H9 (cell line): ENCODE measurements at regions not wholly inside any gene's neighbourhood (a gene's known extent, or its start where the extent isn't known, plus 50 kb on each side); places are given as distances from the start of the nearest gene placed in this dataset.

Experiments
- DNase-seq: peaks from one replicate; pipeline ENCODE4 v3.0.0-alpha.2; 2017
- H2AFZ ChIP-seq: one replicate; pipeline ENCODE4 v1.6.1; 2013; ENCODE audit warnings: mild to moderate bottlenecking, low read length, control low read depth, moderate library complexity
- H2AK5ac ChIP-seq: 2 replicates; pipeline ENCODE4 v1.6.1; 2013; ENCODE audit warnings: low read length, control low read depth, mixed read lengths; ENCODE audit not compliant: insufficient read length
- H2BK120ac ChIP-seq: one replicate; pipeline ENCODE4 v1.6.1; 2013; ENCODE audit warnings: low read depth, mild to moderate bottlenecking, low read length, control low read depth, inconsistent platforms; ENCODE audit not compliant: poor library complexity, severe bottlenecking
- H2BK12ac ChIP-seq: 2 replicates; pipeline ENCODE4 v1.6.1; 2013; ENCODE audit warnings: low read length, control low read depth, mixed read lengths, low read depth; ENCODE audit not compliant: insufficient read length
- H2BK15ac ChIP-seq: 2 replicates; pipeline ENCODE4 v1.6.1; 2013; ENCODE audit warnings: low read depth, low read length, control low read depth
- H2BK20ac ChIP-seq: one replicate; pipeline ENCODE4 v1.6.1; 2013; ENCODE audit warnings: low read depth, mild to moderate bottlenecking, low read length, control low read depth, inconsistent platforms; ENCODE audit not compliant: poor library complexity, severe bottlenecking
- H2BK5ac ChIP-seq: 2 replicates; pipeline ENCODE4 v1.6.1; 2013; ENCODE audit warnings: low read length, control low read depth, mixed read lengths; ENCODE audit not compliant: insufficient read length
- H3K14ac ChIP-seq: 2 replicates; pipeline ENCODE4 v1.6.1; 2013; ENCODE audit warnings: low read length, control low read depth; ENCODE audit not compliant: insufficient read depth
- H3K18ac ChIP-seq: 2 replicates; pipeline ENCODE4 v1.6.1; 2013; ENCODE audit warnings: low read depth, mild to moderate bottlenecking, mixed read lengths, low read length, control low read depth; ENCODE audit not compliant: insufficient read length
- H3K23ac ChIP-seq: 2 replicates; pipeline ENCODE4 v1.6.1; 2013; ENCODE audit warnings: low read length, control low read depth, mixed read lengths, low read depth; ENCODE audit not compliant: insufficient read length
- H3K23me2 ChIP-seq: 2 replicates; pipeline ENCODE4 v1.6.1; 2013; ENCODE audit warnings: low read depth, mild to moderate bottlenecking, mixed read lengths, low read length, control low read depth; ENCODE audit not compliant: insufficient read length, poor library complexity, severe bottlenecking
- H3K27ac ChIP-seq: 2 replicates; pipeline ENCODE4 v1.5.1; 2013; ENCODE audit warnings: low read length, control low read depth, mixed read lengths, low read depth; ENCODE audit not compliant: insufficient read length
- H3K27me3 ChIP-seq: 2 replicates; pipeline ENCODE4 v1.6.1; 2013; ENCODE audit warnings: low read length, control low read depth, inconsistent platforms; ENCODE audit not compliant: insufficient read depth
- H3K4ac ChIP-seq: 2 replicates; pipeline ENCODE4 v1.6.1; 2013; ENCODE audit warnings: low read depth, mild to moderate bottlenecking, control low read depth, inconsistent platforms, low read length, moderate library complexity
- H3K4me1 ChIP-seq: 2 replicates; pipeline ENCODE4 v1.6.1; 2013; ENCODE audit warnings: low read length, control low read depth, inconsistent platforms; ENCODE audit not compliant: insufficient read depth
- H3K4me2 ChIP-seq: 2 replicates; pipeline ENCODE4 v1.6.1; 2013; ENCODE audit warnings: low read length, control low read depth, mixed read lengths; ENCODE audit not compliant: insufficient read length, insufficient read depth
- H3K56ac ChIP-seq: 2 replicates; pipeline ENCODE4 v1.6.1; 2013; ENCODE audit warnings: low read depth, mild to moderate bottlenecking, mixed read lengths, low read length, control low read depth; ENCODE audit not compliant: insufficient read length
- H3K79me1 ChIP-seq: 2 replicates; pipeline ENCODE4 v1.6.1; 2013; ENCODE audit warnings: low read depth, mild to moderate bottlenecking, moderate library complexity, low read length, control low read depth, inconsistent platforms; ENCODE audit not compliant: insufficient read depth, poor library complexity, severe bottlenecking
- H3K79me2 ChIP-seq: 2 replicates; pipeline ENCODE4 v1.6.1; 2013; ENCODE audit warnings: low read length, control low read depth, inconsistent platforms; ENCODE audit not compliant: insufficient read depth
- H3K9ac ChIP-seq: 2 replicates; pipeline ENCODE4 v1.6.1; 2013; ENCODE audit warnings: low read length, control low read depth, mixed read lengths; ENCODE audit not compliant: insufficient read length; ENCODE audit errors: extremely low read depth
- H3K9me3 ChIP-seq: one replicate; pipeline ENCODE4 v1.6.1; 2013; ENCODE audit warnings: low read depth, low read length, inconsistent platforms; ENCODE audit not compliant: control insufficient read depth
- H3T11ph ChIP-seq: one replicate; pipeline ENCODE4 v1.6.1; 2013; ENCODE audit warnings: mild to moderate bottlenecking, low read length, control low read depth, inconsistent platforms
- H4K20me1 ChIP-seq: one replicate; pipeline ENCODE4 v1.6.1; 2013; ENCODE audit not compliant: control insufficient read depth, insufficient read length, insufficient read depth
- H4K5ac ChIP-seq: 2 replicates; pipeline ENCODE4 v1.6.1; 2013; ENCODE audit warnings: low read depth, mild to moderate bottlenecking, mixed read lengths, low read length, control low read depth; ENCODE audit not compliant: insufficient read length
- H4K8ac ChIP-seq: replicated peaks from 2 replicates; pipeline ENCODE4 v1.6.1; 2013; ENCODE audit warnings: low read length, control low read depth, mixed read lengths, low read depth; ENCODE audit not compliant: insufficient read length
- H4K91ac ChIP-seq: 2 replicates; pipeline ENCODE4 v1.6.1; 2013; ENCODE audit warnings: low read depth, mild to moderate bottlenecking, moderate library complexity, mixed read lengths, low read length, control low read depth; ENCODE audit not compliant: insufficient read length
- H3K27ac Mint-ChIP-seq, 3 experiments: 2 replicates in 2 of 3; 3 replicates in 1 of 3; pipeline ENCODE4 v1.8.0; 2020 to 2021; ENCODE audit warnings: mixed read lengths in 3 of 3, mild to moderate bottlenecking in 1 of 3, moderate library complexity in 1 of 3
- H3K27me3 Mint-ChIP-seq: 2 replicates; pipeline ENCODE4 v1.8.0; 2021; ENCODE audit warnings: low read depth, mild to moderate bottlenecking, moderate library complexity, mixed read lengths
- H3K36me3 Mint-ChIP-seq, 3 experiments: 2 replicates in 2 of 3; 3 replicates in 1 of 3; pipeline ENCODE4 v1.8.0; 2020 to 2021; ENCODE audit warnings: low read depth in 3 of 3, mixed read lengths in 3 of 3; ENCODE audit not compliant: insufficient read depth in 1 of 3
- H3K4me1 Mint-ChIP-seq, 2 experiments: 2 replicates each; pipeline ENCODE4 v1.8.0; 2020; ENCODE audit warnings: mixed read lengths in 2 of 2
- H3K4me3 Mint-ChIP-seq, 2 experiments: 2 replicates in 1 of 2; 3 replicates in 1 of 2; pipeline ENCODE4 v1.8.0; 2020 to 2021; ENCODE audit warnings: mild to moderate bottlenecking in 2 of 2, mixed read lengths in 2 of 2, moderate library complexity in 1 of 2
- H3K9me3 Mint-ChIP-seq, 2 experiments: 2 replicates in 1 of 2; 3 replicates in 1 of 2; pipeline ENCODE4 v1.8.0; 2020; ENCODE audit warnings: mild to moderate bottlenecking in 2 of 2, mixed read lengths in 2 of 2, moderate library complexity in 1 of 2
- CTCF ChIP-seq: fragments of 200-600 bp; sonication (generic); conservative IDR thresholded peaks from 3 replicates; pipeline ENCODE4 v1.8.0; 2021; ENCODE audit warnings: antibody characterized with exemption, mild to moderate bottlenecking
- WGBS: extraction: QIAGEN DNeasy Blood & Tissue Kit; methylation state at CpG from one replicate; pipeline ENCODE4 v1.1.7; 2013; ENCODE audit warnings: missing lambda C conversion rate, low lambda C conversion rate, mixed read lengths; ENCODE audit not compliant: insufficient read length; ENCODE audit errors: extremely low coverage; 5-methylcytosine and 5-hydroxymethylcytosine counted together

- Mint-ChIP-seq H3K27me3 (no peaks in the 10 kb centered on the region; the same call in 1 of the 2 replicates), H3K27ac (no peak overlapping the region), H3K4me3 (no peak overlapping the region), H3K36me3 (no peaks in the 10 kb centered on the region; a peak in 1 of 7 replicates), H3K4me1 (peaks cover 20 to 25% of the 10 kb centered on the region in 2 experiments), H3K9me3 (no peaks in the 10 kb centered on the region)
- Histone ChIP-seq H4K8ac (no peak overlapping the region), H4K91ac (no peak overlapping the region), H3K27me3 (no peaks in the 10 kb centered on the region), H3K4me1 (peaks cover 2% of the 10 kb centered on the region; the same call in 1 of the 2 replicates), H2BK15ac (no peak overlapping the region), H4K20me1 (no peaks in the 10 kb centered on the region), H2BK20ac (no peak overlapping the region), H3K9me3 (no peaks in the 10 kb centered on the region), H2BK120ac (no peak overlapping the region), H2BK12ac (no peak overlapping the region), H3K9ac (no peak overlapping the region), H3K4me2 (no peak overlapping the region), H3T11ph (no peak overlapping the region), H3K23ac (no peak overlapping the region), H3K56ac (no peak overlapping the region), H3K14ac (no peak overlapping the region), H3K27ac (no peak overlapping the region), H3K79me2 (no peaks in the 10 kb centered on the region), H2AFZ (no peak overlapping the region), H2AK5ac (no peak overlapping the region), H4K5ac (no peak overlapping the region), H3K23me2 (no peaks in the 10 kb centered on the region), H3K4ac (no peak overlapping the region), H3K18ac (no peak overlapping the region), H2BK5ac (no peak overlapping the region), H3K79me1 (no peaks in the 10 kb centered on the region)
- no peak for TF ChIP-seq CTCF
- no peak for DNase-seq
- WGBS, result no CpG with 5 or more reads among the region's 2 CpGs
Observed at GRCh38 chr6:168828800-168829199, 387.8 kb downstream of the SMOC2 start.
